Gastroesophageal sphincter (tissue), 4 donors: ENCODE measurements at regions not wholly inside any gene's neighbourhood (a gene's known extent, or its start where the extent isn't known, plus 50 kb on each side); places are given as distances from the start of the nearest gene placed in this dataset.

Experiments used
- ATAC-seq: fragments of 150-250 bp; one replicate; pipeline ENCODE4 v1.9.1; 2016; ENCODE audit warnings: mild to moderate bottlenecking, moderate library complexity
- H3K27ac ChIP-seq, 4 donors: fragments of 200-600 bp; sonication (generic) in 3 of 4; 1 replicate in 3 of 4; 2 replicates in 1 of 4; pipeline ENCODE4 v1.5.1; 2016 to 2019
- H3K27me3 ChIP-seq: fragments of 200-600 bp; sonication (generic); one replicate; pipeline ENCODE4 v1.5.1; 2019
- H3K36me3 ChIP-seq, 2 donors: fragments of 200-600 bp; sonication (generic); one replicate each; pipeline ENCODE4 v1.5.1; 2019; ENCODE audit warnings: control low read depth in 1 of 2
- H3K4me1 ChIP-seq, 3 donors: fragments of 200-600 bp; sonication (generic); 1 replicate in 2 of 3; 2 replicates in 1 of 3; pipeline ENCODE4 v1.5.1; 2016 to 2019; ENCODE audit warnings: control low read depth in 2 of 3
- H3K4me3 ChIP-seq, 2 donors: fragments of 200-600 bp; sonication (generic); one replicate each; pipeline ENCODE4 v1.5.1; 2019; ENCODE audit warnings: mild to moderate bottlenecking in 1 of 2, moderate library complexity in 1 of 2
- H3K9me3 ChIP-seq, 3 donors: fragments of 200-600 bp; sonication (generic); one replicate each; pipeline ENCODE4 v1.5.1; 2017 to 2019; ENCODE audit warnings: control low read depth in 2 of 3
- EP300 ChIP-seq: sonication (generic); formaldehyde crosslinking; IDR thresholded peaks from one replicate; pipeline ENCODE4 v1.6.1; 2017; ENCODE audit warnings: antibody characterized with exemption, mild to moderate bottlenecking
- POLR2A ChIP-seq, 2 donors: fragments of 450-650 bp; IDR thresholded peaks; one replicate each; pipeline ENCODE4 v1.6.1; 2017; ENCODE audit warnings: antibody characterized with exemption in 2 of 2, mild to moderate bottlenecking in 2 of 2, moderate library complexity in 1 of 2
- POLR2AphosphoS5 ChIP-seq: sonication (generic); formaldehyde crosslinking; IDR thresholded peaks from one replicate; pipeline ENCODE4 v1.6.1; 2017; ENCODE audit warnings: antibody characterized with exemption
- WGBS, 2 donors: methylation state at CpG; one replicate each; pipeline ENCODE4 v1.1.5; 2018; ENCODE audit warnings: low coverage in 1 of 2; 5-methylcytosine and 5-hydroxymethylcytosine counted together
- TF ChIP-seq, protein P1 (sequence below), 4 experiments: fragments of 200-600 bp in 2 of 4; fragments of 450-650 bp in 2 of 4; sonication (generic) in 1 of 4; IDR thresholded peaks; one replicate each; pipeline ENCODE4 v1.5.1; 2017 to 2019; ENCODE audit warnings: antibody characterized with exemption in 4 of 4, mild to moderate bottlenecking in 2 of 4, moderate library complexity in 2 of 4

DNA sequence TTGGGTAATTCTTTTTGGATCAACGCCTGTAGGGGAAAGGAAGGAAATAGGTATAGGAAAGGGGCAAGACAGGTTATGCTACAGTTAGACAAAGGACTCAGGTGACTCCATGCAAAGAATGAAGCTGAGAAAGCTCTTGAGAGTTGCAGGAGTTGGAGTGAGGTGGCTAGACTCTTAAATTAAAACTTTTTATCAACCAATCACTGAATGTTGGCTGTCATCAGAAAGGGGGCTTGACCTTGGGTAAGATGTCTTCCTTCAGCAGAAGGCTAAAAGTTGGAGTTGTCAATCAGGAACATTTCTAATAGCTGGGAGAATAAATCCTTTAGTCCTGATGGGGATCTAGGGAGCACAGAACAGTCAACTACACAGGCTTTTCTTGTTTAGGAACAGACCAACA is 595.4 kb downstream of the SLC16A7 start:
- no peaks in the 10 kb centered on the region for H3K27me3 ChIP-seq
- H3K4me1 ChIP-seq, result no peaks in the 10 kb centered on the region
- no peak overlapping the region for H3K27ac ChIP-seq
- TF ChIP-seq POLR2AphosphoS5, result no peak
- TF ChIP-seq, protein P1, sequence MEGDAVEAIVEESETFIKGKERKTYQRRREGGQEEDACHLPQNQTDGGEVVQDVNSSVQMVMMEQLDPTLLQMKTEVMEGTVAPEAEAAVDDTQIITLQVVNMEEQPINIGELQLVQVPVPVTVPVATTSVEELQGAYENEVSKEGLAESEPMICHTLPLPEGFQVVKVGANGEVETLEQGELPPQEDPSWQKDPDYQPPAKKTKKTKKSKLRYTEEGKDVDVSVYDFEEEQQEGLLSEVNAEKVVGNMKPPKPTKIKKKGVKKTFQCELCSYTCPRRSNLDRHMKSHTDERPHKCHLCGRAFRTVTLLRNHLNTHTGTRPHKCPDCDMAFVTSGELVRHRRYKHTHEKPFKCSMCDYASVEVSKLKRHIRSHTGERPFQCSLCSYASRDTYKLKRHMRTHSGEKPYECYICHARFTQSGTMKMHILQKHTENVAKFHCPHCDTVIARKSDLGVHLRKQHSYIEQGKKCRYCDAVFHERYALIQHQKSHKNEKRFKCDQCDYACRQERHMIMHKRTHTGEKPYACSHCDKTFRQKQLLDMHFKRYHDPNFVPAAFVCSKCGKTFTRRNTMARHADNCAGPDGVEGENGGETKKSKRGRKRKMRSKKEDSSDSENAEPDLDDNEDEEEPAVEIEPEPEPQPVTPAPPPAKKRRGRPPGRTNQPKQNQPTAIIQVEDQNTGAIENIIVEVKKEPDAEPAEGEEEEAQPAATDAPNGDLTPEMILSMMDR (IDR thresholded peaks at IDR 0.05), result no peak
- TF ChIP-seq POLR2A (IDR thresholded peaks at IDR 0.05), result no peak
- no peak for TF ChIP-seq EP300
- WGBS, 2 donors, result 38 to 90% methylated on average over 1 of the region's 1 CpG
- H3K9me3 ChIP-seq, result peaks cover 0 to 5% (median 0%) of the 10 kb centered on the region in 3 donors
- no peak for ATAC-seq
- no peaks in the 10 kb centered on the region for H3K36me3 ChIP-seq
- no peak overlapping the region for H3K4me3 ChIP-seq

DNA sequence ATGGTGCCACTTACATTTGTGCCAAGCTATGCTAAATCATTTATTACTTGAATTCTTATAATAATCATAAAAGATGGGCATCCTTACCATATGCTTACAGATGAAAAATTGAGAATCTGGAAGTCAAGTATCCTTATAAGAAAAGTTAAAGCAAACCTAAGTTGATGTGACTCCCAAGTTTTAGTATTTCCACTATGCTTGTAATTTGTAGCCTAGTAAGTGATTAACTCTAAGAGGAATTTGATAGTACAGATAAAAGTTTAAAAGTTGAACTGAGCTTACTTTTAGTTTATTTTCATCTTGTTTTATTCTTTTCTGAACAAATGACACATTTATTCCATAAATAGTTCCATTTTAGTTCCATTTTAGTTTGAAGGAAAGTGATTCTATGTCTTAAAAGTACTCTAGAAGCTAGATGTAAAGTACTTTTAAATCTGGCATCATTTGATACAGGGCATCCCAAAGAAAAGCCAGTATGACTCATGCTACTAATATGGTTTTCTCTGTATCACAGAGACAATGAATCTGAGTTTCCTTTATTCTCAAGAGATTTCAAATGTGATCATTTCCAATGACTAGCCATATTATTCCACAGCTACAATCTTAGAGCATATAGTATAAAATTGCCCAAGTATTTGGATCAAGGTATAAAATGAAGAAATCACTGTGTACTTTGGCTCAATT is 596.0 kb downstream of the SLC16A7 start:
- H3K4me1 ChIP-seq, result no peaks in the 10 kb centered on the region
- H3K4me3 ChIP-seq, result no peak overlapping the region
- H3K27ac ChIP-seq, result no peak overlapping the region
- H3K9me3 ChIP-seq, result peaks cover 0 to 5% (median 0%) of the 10 kb centered on the region in 3 donors
- H3K36me3 ChIP-seq, result no peaks in the 10 kb centered on the region
- no peak for ATAC-seq
- no peak for TF ChIP-seq POLR2A (IDR thresholded peaks at IDR 0.05)
- no peaks in the 10 kb centered on the region for H3K27me3 ChIP-seq

DNA sequence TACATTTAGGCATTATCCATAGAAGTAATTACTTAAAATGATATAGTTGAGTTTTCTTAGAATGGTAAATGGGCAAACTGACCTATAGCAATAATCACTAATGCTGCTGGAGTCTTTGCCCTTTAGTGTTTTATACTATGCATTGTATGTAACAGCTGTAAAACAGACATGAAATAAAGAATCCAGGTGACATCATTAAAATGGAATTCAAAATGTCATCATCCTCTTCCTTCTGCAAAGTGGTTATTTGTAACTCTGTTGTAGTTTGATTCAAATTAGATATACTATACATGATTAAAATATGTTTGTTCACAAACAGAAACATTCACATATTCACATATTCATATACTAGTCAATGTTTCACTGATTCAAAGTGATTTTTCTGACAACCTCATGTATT is 598.8 kb downstream of the SLC16A7 start:
- Histone ChIP-seq H3K36me3 (no peaks in the 10 kb centered on the region), H3K4me1 (no peaks in the 10 kb centered on the region), H3K9me3 (no peaks in the 10 kb centered on the region), H3K27me3 (no peaks in the 10 kb centered on the region), H3K4me3 (no peak overlapping the region), H3K27ac (no peak overlapping the region)
- TF ChIP-seq POLR2AphosphoS5, result no peak
- no peak for TF ChIP-seq EP300
- TF ChIP-seq POLR2A (IDR thresholded peaks at IDR 0.05), result no peak
- TF ChIP-seq, protein P1 (IDR thresholded peaks at IDR 0.05), result no peak
- ATAC-seq, result no peak

DNA sequence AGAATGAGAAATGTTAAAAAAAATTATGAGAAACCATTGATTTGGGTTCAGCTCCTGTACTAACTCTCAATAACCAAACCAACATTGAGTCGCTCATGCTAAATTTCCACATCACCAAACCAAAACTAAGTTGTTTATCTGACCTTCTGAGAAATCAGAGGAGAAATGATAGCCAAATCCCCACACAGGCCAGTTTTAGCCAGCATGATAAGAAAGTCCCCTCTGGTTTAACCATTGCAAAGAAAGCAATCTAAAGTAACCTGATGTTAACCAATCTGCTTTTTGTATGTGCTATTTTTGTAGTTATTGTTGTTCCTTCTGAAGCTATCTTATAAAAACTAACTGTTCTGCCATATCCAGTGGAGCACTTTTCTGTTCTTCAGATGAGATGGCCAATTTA is 599.7 kb downstream of the SLC16A7 start:
- Histone ChIP-seq H3K4me1 (no peaks in the 10 kb centered on the region), H3K36me3 (no peaks in the 10 kb centered on the region), H3K4me3 (no peak overlapping the region), H3K9me3 (no peaks in the 10 kb centered on the region), H3K27ac (no peak overlapping the region), H3K27me3 (no peaks in the 10 kb centered on the region)
- 88 to 100% methylated on average over 1 of the region's 1 CpG for WGBS, 2 donors
- TF ChIP-seq, protein P1 (IDR thresholded peaks at IDR 0.05), result no peak
- TF ChIP-seq POLR2A (IDR thresholded peaks at IDR 0.05) (no peak), POLR2AphosphoS5 (no peak)
- ATAC-seq, result no peak

DNA sequence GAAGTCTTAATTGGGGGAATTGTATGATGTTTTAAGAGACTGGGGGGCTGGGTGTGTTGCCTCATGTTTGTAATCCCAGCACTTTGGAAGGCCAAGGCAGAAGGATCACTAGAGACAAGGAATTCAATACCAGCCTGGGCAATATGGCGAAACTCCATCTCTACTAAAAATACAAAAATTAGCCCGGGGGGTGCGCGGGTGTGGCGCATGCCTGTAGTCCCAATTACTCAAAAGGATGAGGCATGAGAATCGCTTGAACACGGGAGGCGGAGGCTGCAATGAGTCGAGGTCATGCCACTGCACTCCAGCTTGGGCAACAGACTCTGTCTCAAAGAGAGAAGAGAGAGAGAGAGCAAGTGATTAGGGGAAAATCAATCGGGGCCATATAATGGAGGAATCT is 600.5 kb downstream of the SLC16A7 start:
- H3K27ac ChIP-seq, result no peak overlapping the region
- no peaks in the 10 kb centered on the region for H3K36me3 ChIP-seq
- no peaks in the 10 kb centered on the region for H3K9me3 ChIP-seq
- no peaks in the 10 kb centered on the region for H3K27me3 ChIP-seq
- TF ChIP-seq POLR2A (IDR thresholded peaks at IDR 0.05) (no peak), EP300 (no peak), POLR2AphosphoS5 (no peak)
- TF ChIP-seq, protein P1 (IDR thresholded peaks at IDR 0.05), result no peak
- WGBS, 2 donors, result 80 to 100% methylated on average over 1 to 10 of the region's 10 CpGs
- ATAC-seq, result no peak
- no peaks in the 10 kb centered on the region for H3K4me1 ChIP-seq
- no peak overlapping the region for H3K4me3 ChIP-seq
